K562 (cell line): ENCODE measurements at regions not wholly inside any gene's neighbourhood (a gene's known extent, or its start where the extent isn't known, plus 50 kb on each side); places are given as distances from the start of the nearest gene placed in this dataset.
A peak's percentile ranks its signal among the peaks of the same experiment; 100 is the strongest.

Experiments
- CXXC5 ChIP-seq: fragments of 250-450 bp; sonication (Bioruptor Pico); IDR thresholded peaks from 2 replicates; pipeline ENCODE4 v1.8.0; 2022; ENCODE audit warnings: inconsistent platforms, mild to moderate bottlenecking, moderate library complexity
- EZH2 ChIP-seq: IDR thresholded peaks from 2 replicates; pipeline ENCODE4 v1.6.1; 2012; ENCODE audit warnings: low read depth, mild to moderate bottlenecking, inconsistent platforms, low read length, borderline replicate concordance
- LEF1 ChIP-seq: fragments of 450-650 bp; IDR thresholded peaks from 2 replicates; pipeline ENCODE4 v1.6.1; 2016; ENCODE audit warnings: mild to moderate bottlenecking
- MEIS2 ChIP-seq: fragments of 450-650 bp; IDR thresholded peaks from 2 replicates; pipeline ENCODE4 v1.6.1; 2014; ENCODE audit warnings: mild to moderate bottlenecking; ENCODE audit not compliant: partially characterized antibody
- MTF1 ChIP-seq: fragments of 250-450 bp; sonication (Bioruptor Pico); IDR thresholded peaks from 2 replicates; pipeline ENCODE4 v1.9.0; 2021; ENCODE audit warnings: moderate library complexity, mild to moderate bottlenecking, inconsistent platforms, borderline replicate concordance
- MXD1 ChIP-seq: fragments of 250-450 bp; sonication (Bioruptor Pico); IDR thresholded peaks from 2 replicates; pipeline ENCODE4 v1.8.0; 2021; ENCODE audit warnings: borderline replicate concordance, mild to moderate bottlenecking, moderate library complexity; ENCODE audit not compliant: poor library complexity, severe bottlenecking
- SETDB1 ChIP-seq: IDR thresholded peaks from one replicate; pipeline ENCODE4 v1.6.1; 2012; ENCODE audit warnings: low read length, control low read depth, inconsistent platforms
- SFPQ ChIP-seq: fragments of 200-400 bp; formaldehyde crosslinking; IDR thresholded peaks from 2 replicates; pipeline ENCODE4 v1.6.1; 2017; ENCODE audit warnings: mild to moderate bottlenecking, low read depth, low read length, moderate library complexity
- SIN3A ChIP-seq, 2 experiments: fragments of 150-350 bp in 1 of 2; IDR thresholded peaks; 2 replicates each; pipeline ENCODE4 v1.6.1; 2011 to 2016; ENCODE audit warnings: borderline replicate concordance in 2 of 2, low read depth in 2 of 2, low read length in 2 of 2, mild to moderate bottlenecking in 2 of 2, moderate library complexity in 2 of 2; ENCODE audit not compliant: control insufficient read depth in 1 of 2
- SNRNP70 ChIP-seq: fragments of 200-400 bp; formaldehyde crosslinking; optimal IDR thresholded peaks from 2 replicates; pipeline ENCODE3; 2017; ENCODE audit warnings: low read depth, low read length
- SP1 ChIP-seq: sonication (generic); formaldehyde crosslinking; IDR thresholded peaks from 2 replicates; pipeline ENCODE4 v1.8.1; 2022; ENCODE audit warnings: mild to moderate bottlenecking, missing genetic modification reagents
- YBX1 ChIP-seq: fragments of 450-650 bp; IDR thresholded peaks from 2 replicates; pipeline ENCODE4 v1.7.1; 2016; ENCODE audit warnings: mild to moderate bottlenecking
- ZBTB9 ChIP-seq: fragments of 450-650 bp; formaldehyde crosslinking; IDR thresholded peaks from 2 replicates; pipeline ENCODE4 v1.4.0; 2020; ENCODE audit warnings: mild to moderate bottlenecking, moderate library complexity
- ZNF124 ChIP-seq: sonication (generic); formaldehyde crosslinking; IDR thresholded peaks from 2 replicates; pipeline ENCODE4 v1.8.1; 2022; ENCODE audit warnings: missing genetic modification reagents
- ZNF644 ChIP-seq: fragments of 200-800 bp; sonication (Bioruptor generic); IDR thresholded peaks from 2 replicates; pipeline ENCODE4 v1.6.1; 2016; ENCODE audit warnings: low read depth, missing genetic modification characterization, missing compliant biosample characterization

- TF ChIP-seq MTF1 (peak; percentile 92), SP1 (CRISPR knock-in tag) (no peak), EZH2 (no peak), SFPQ (no peak), SETDB1 (no peak), ZNF124 (CRISPR knock-in tag) (no peak), MEIS2 (peak; percentile 81), LEF1 (0 out of 2 replicates have a peak, but pooled peaks have one; percentile 22), MXD1 (CRISPR knock-in tag) (peak; percentile 63), ZNF644 (tag) (peak; percentile 95), SIN3A (IDR thresholded peaks at IDR 0.05; ENCODE audit: borderline replicate concordance in 2 of 2, control insufficient read depth in 1 of 2, low read depth in 2 of 2, low read length in 2 of 2) (no peak), CXXC5 (peak; percentile 91), YBX1 (no peak), SNRNP70 (no peak), ZBTB9 (CRISPR knock-in tag) (peak; percentile 95)
These were observed 79.5 kb upstream of the LIPC start (continued) for GRCh38 chr15:58352026-58352929.
